Liver (tissue), 8 donors: ENCODE measurements at regions not wholly inside any gene's neighbourhood (a gene's known extent, or its start where the extent isn't known, plus 50 kb on each side); places are given as distances from the start of the nearest gene placed in this dataset.

Source experiments
- DNase-seq: peaks from one replicate; pipeline ENCODE4 v3.0.0-alpha.2; 2017; ENCODE audit warnings: low spot score
- H3K27ac ChIP-seq, 2 donors: one replicate each; pipeline ENCODE4 v1.7.0; 2013; ENCODE audit warnings: inconsistent platforms in 2 of 2, low read length in 2 of 2, control low read depth in 1 of 2, low read depth in 1 of 2, mild to moderate bottlenecking in 1 of 2
- H3K27me3 ChIP-seq, 4 donors: one replicate each; pipeline versions ENCODE4 v1.6.1 to v1.7.0; 2013; ENCODE audit warnings: low read length in 3 of 4, inconsistent platforms in 1 of 4, mild to moderate bottlenecking in 1 of 4, moderate library complexity in 1 of 4; ENCODE audit not compliant: control insufficient read depth in 4 of 4, insufficient read depth in 4 of 4
- H3K36me3 ChIP-seq, 4 donors: one replicate each; pipeline versions ENCODE4 v1.6.1 to v1.7.0; 2013; ENCODE audit warnings: low read length in 3 of 4, mild to moderate bottlenecking in 3 of 4, low read depth in 1 of 4, moderate library complexity in 1 of 4; ENCODE audit not compliant: control insufficient read depth in 4 of 4, insufficient read depth in 3 of 4
- H3K4me1 ChIP-seq, 4 donors: one replicate each; pipeline versions ENCODE4 v1.6.1 to v1.7.0; 2013; ENCODE audit warnings: low read length in 3 of 4, mild to moderate bottlenecking in 3 of 4, moderate library complexity in 1 of 4; ENCODE audit not compliant: control insufficient read depth in 4 of 4, insufficient read depth in 4 of 4
- H3K4me3 ChIP-seq, 3 donors: one replicate each; pipeline versions ENCODE4 v1.6.1 to v1.7.0; 2013; ENCODE audit warnings: low read length in 3 of 3, control low read depth in 1 of 3, low read depth in 1 of 3, mild to moderate bottlenecking in 1 of 3
- H3K9ac ChIP-seq, 2 donors: one replicate each; pipeline ENCODE4 v1.7.0; 2013; ENCODE audit warnings: low read length in 2 of 2, mild to moderate bottlenecking in 2 of 2, moderate library complexity in 2 of 2, control low read depth in 1 of 2, low read depth in 1 of 2
- H3K9me3 ChIP-seq, 4 donors: one replicate each; pipeline versions ENCODE4 v1.6.1 to v1.7.0; 2013; ENCODE audit warnings: low read length in 3 of 4; ENCODE audit not compliant: control insufficient read depth in 4 of 4
- ATF3 ChIP-seq: IDR thresholded peaks from 2 replicates; pipeline ENCODE4 v1.6.1; 2016; ENCODE audit warnings: antibody characterized with exemption
- CTCF ChIP-seq: fragments of 150-350 bp; IDR thresholded peaks from 2 replicates; pipeline ENCODE4 v1.5.1; 2017; ENCODE audit warnings: improper control_type of control experiment, low read depth, low read length; ENCODE audit not compliant: missing input control
- EGR1 ChIP-seq, 2 donors: IDR thresholded peaks; 2 replicates each; pipeline ENCODE4 v1.6.1; 2016 to 2018; ENCODE audit warnings: antibody characterized with exemption in 2 of 2, low read depth in 2 of 2
- FOXA1 ChIP-seq: IDR thresholded peaks from 2 replicates; pipeline ENCODE4 v1.6.1; 2016; ENCODE audit warnings: antibody characterized with exemption
- FOXA2 ChIP-seq: IDR thresholded peaks from 2 replicates; pipeline ENCODE4 v1.6.1; 2016; ENCODE audit warnings: antibody characterized with exemption
- GABPA ChIP-seq, 2 donors: IDR thresholded peaks in 1 of 2; conservative IDR thresholded peaks in 1 of 2; 2 replicates each; pipeline ENCODE4 v1.6.1; 2016; ENCODE audit warnings: antibody characterized with exemption in 2 of 2, mild to moderate bottlenecking in 1 of 2, moderate library complexity in 1 of 2
- HNF4A ChIP-seq, 2 donors: conservative IDR thresholded peaks; 2 replicates each; pipeline ENCODE4 v1.6.1; 2016; ENCODE audit warnings: antibody characterized with exemption in 2 of 2, mild to moderate bottlenecking in 2 of 2
- HNF4G ChIP-seq: IDR thresholded peaks from 2 replicates; pipeline ENCODE4 v1.6.1; 2016; ENCODE audit warnings: antibody characterized with exemption
- JUND ChIP-seq, 2 donors: IDR thresholded peaks; 2 replicates each; pipeline ENCODE4 v1.6.1; 2016; ENCODE audit warnings: antibody characterized with exemption in 2 of 2
- MAX ChIP-seq: IDR thresholded peaks from 2 replicates; pipeline ENCODE4 v1.6.1; 2016; ENCODE audit warnings: antibody characterized with exemption
- NR2F2 ChIP-seq: IDR thresholded peaks from 2 replicates; pipeline ENCODE4 v1.6.1; 2016; ENCODE audit warnings: antibody characterized with exemption
- RAD21 ChIP-seq, 2 donors: IDR thresholded peaks; 2 replicates each; pipeline ENCODE4 v1.6.1; 2016; ENCODE audit warnings: antibody characterized with exemption in 2 of 2, mild to moderate bottlenecking in 2 of 2
- REST ChIP-seq: IDR thresholded peaks from 2 replicates; pipeline ENCODE4 v1.6.1; 2016; ENCODE audit warnings: antibody characterized with exemption, mild to moderate bottlenecking
- RXRA ChIP-seq, 2 donors: IDR thresholded peaks; 2 replicates each; pipeline ENCODE4 v1.6.1; 2017 to 2018; ENCODE audit warnings: antibody characterized with exemption in 2 of 2, mild to moderate bottlenecking in 1 of 2
- SP1 ChIP-seq: IDR thresholded peaks from 2 replicates; pipeline ENCODE4 v1.6.1; 2018; ENCODE audit warnings: antibody characterized with exemption, mild to moderate bottlenecking
- TAF1 ChIP-seq: conservative IDR thresholded peaks from 2 replicates; pipeline ENCODE4 v1.6.1; 2016; ENCODE audit warnings: antibody characterized with exemption, mild to moderate bottlenecking
- YY1 ChIP-seq: IDR thresholded peaks from 2 replicates; pipeline ENCODE4 v1.6.1; 2016; ENCODE audit warnings: antibody characterized with exemption, mild to moderate bottlenecking
- ZBTB33 ChIP-seq: IDR thresholded peaks from 2 replicates; pipeline ENCODE4 v1.6.1; 2016; ENCODE audit warnings: antibody characterized with exemption
- WGBS: extraction: QIAGEN DNeasy Blood & Tissue Kit; methylation state at CpG from one replicate; pipeline ENCODE4 v1.1.7; 2013; 5-methylcytosine and 5-hydroxymethylcytosine counted together
- donor health status: healthy.
- donor health status: healthy.
- donor health status: healthy.
- donor health status: healthy.
- donor health status: healthy.

- H3K27me3 ChIP-seq = no peaks in the 10 kb centered on the region
- TF ChIP-seq EGR1 (IDR thresholded peaks at IDR 0.05; ENCODE audit: low read depth in 2 of 2) (no peak), HNF4G (no peak), MAX (no peak), REST (no peak), ATF3 (no peak), FOXA2 (no peak), RAD21 (IDR thresholded peaks at IDR 0.05) (no peak), RXRA (IDR thresholded peaks at IDR 0.05) (no peak), GABPA (IDR thresholded peaks at IDR 0.05 in 1 of 2, conservative IDR thresholded peaks at IDR 0.05 in 1 of 2) (no peak), JUND (IDR thresholded peaks at IDR 0.05) (no peak), CTCF (no peak), TAF1 (no peak), SP1 (no peak), FOXA1 (no peak), ZBTB33 (no peak), HNF4A (conservative IDR thresholded peaks at IDR 0.05) (no peak), NR2F2 (no peak), YY1 (no peak)
- 49% methylated on average over 1 of the region's 1 CpG for WGBS
- H3K9me3 ChIP-seq = peaks cover 0 to 2% (median 0%) of the 10 kb centered on the region in 4 donors
- no peaks in the 10 kb centered on the region for H3K36me3 ChIP-seq
- DNase-seq = no peak
- no peaks in the 10 kb centered on the region for H3K4me1 ChIP-seq
- H3K4me3 ChIP-seq = no peak overlapping the region
- no peak overlapping the region for H3K27ac ChIP-seq
- H3K9ac ChIP-seq = no peak overlapping the region
Observed at GRCh38 chr9:79279356-79279755, 292.4 kb upstream of the TLE4 start.

- no peak for DNase-seq
- H3K9ac ChIP-seq = no peak overlapping the region
- H3K4me1 ChIP-seq = no peaks in the 10 kb centered on the region
- H3K27ac ChIP-seq = no peak overlapping the region
- no peaks in the 10 kb centered on the region for H3K36me3 ChIP-seq
- no peak overlapping the region for H3K4me3 ChIP-seq
- whole genome bisulfite sequencing = 84% methylated on average over 4 of the region's 4 CpGs
- no peak for TF ChIP-seq RXRA (IDR thresholded peaks at IDR 0.05)
- no peak for TF ChIP-seq FOXA1
- no peak for TF ChIP-seq EGR1 (IDR thresholded peaks at IDR 0.05; ENCODE audit: low read depth in 2 of 2)
- TF ChIP-seq GABPA (IDR thresholded peaks at IDR 0.05 in 1 of 2, conservative IDR thresholded peaks at IDR 0.05 in 1 of 2) = no peak
- no peak for TF ChIP-seq TAF1
- TF ChIP-seq ZBTB33 = no peak
- no peak for TF ChIP-seq NR2F2
- peaks cover 0 to 2% (median 0%) of the 10 kb centered on the region in 4 donors for H3K9me3 ChIP-seq
- no peaks in the 10 kb centered on the region for H3K27me3 ChIP-seq
Observed at GRCh38 chr9:79280691-79281090, 291.1 kb upstream of the TLE4 start.
